NT2/D1 (cell line): ENCODE measurements at regions not wholly inside any gene's neighbourhood (a gene's known extent, or its start where the extent isn't known, plus 50 kb on each side); places are given as distances from the start of the nearest gene placed in this dataset.

ENCODE experiments used
- YY1 ChIP-seq: IDR thresholded peaks from 2 replicates; pipeline ENCODE4 v1.6.1; 2011; ENCODE audit not compliant: insufficient read length, insufficient read depth
- ZNF274 ChIP-seq: IDR thresholded peaks from 2 replicates; pipeline ENCODE4 v1.6.1; 2011; ENCODE audit warnings: mild to moderate bottlenecking, low read depth, low read length

- TF ChIP-seq ZNF274 (no peak), YY1 (no peak)
These were observed 101.4 kb upstream of the IVNS1ABP start for GRCh38 chr1:185418472-185418871.
